GM12874 (cell line): ENCODE measurements at regions not wholly inside any gene's neighbourhood (a gene's known extent, or its start where the extent isn't known, plus 50 kb on each side); places are given as distances from the start of the nearest gene placed in this dataset.

Experiments used
- TF ChIP-seq, protein P1 (sequence below): IDR thresholded peaks from 2 replicates; pipeline ENCODE4 v1.5.1; 2011; ENCODE audit warnings: low read depth, mild to moderate bottlenecking, control low read depth, low read length, moderate library complexity; ENCODE audit not compliant: insufficient read depth

DNA sequence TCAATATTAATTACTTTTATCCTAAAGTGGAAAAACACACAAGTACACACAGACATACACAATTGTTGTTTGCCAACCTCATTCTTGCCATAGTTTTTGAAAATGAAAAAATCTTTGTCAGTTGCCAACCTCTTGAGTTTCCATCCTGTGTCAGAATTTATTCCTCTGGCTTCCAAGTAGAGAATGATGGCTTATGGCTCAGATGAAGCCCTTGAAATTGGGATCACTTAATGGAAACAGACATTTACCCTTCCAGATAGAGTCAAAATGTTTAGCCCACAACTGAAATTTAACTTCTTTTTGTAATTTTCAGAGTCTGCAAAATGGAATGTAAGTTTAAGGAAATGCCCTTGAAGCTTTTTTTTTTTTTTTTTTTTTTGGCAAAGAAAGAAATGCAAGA is 321.6 kb upstream of the TNP1 start:
- TF ChIP-seq, protein P1, sequence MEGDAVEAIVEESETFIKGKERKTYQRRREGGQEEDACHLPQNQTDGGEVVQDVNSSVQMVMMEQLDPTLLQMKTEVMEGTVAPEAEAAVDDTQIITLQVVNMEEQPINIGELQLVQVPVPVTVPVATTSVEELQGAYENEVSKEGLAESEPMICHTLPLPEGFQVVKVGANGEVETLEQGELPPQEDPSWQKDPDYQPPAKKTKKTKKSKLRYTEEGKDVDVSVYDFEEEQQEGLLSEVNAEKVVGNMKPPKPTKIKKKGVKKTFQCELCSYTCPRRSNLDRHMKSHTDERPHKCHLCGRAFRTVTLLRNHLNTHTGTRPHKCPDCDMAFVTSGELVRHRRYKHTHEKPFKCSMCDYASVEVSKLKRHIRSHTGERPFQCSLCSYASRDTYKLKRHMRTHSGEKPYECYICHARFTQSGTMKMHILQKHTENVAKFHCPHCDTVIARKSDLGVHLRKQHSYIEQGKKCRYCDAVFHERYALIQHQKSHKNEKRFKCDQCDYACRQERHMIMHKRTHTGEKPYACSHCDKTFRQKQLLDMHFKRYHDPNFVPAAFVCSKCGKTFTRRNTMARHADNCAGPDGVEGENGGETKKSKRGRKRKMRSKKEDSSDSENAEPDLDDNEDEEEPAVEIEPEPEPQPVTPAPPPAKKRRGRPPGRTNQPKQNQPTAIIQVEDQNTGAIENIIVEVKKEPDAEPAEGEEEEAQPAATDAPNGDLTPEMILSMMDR = no peak

DNA sequence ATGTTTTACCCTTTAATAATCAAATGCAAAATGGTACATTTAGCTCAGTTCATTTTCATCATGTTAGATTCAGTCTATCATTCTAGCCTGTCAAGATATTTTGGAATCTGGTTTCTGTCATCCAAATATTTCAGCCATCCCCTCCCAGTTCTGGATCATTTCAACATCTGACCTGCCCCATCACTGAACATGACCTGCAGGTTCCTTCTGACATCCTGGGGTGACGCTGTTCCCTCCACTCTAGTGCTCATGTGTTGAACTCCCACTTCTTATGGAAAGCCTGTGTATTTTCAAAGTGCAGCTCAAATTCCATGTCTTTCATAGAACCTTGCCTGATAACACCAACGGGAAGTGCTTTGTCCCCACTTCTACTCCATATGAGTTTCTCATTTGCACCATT is 320.0 kb upstream of the TNP1 start:
- TF ChIP-seq, protein P1 = no peak

DNA sequence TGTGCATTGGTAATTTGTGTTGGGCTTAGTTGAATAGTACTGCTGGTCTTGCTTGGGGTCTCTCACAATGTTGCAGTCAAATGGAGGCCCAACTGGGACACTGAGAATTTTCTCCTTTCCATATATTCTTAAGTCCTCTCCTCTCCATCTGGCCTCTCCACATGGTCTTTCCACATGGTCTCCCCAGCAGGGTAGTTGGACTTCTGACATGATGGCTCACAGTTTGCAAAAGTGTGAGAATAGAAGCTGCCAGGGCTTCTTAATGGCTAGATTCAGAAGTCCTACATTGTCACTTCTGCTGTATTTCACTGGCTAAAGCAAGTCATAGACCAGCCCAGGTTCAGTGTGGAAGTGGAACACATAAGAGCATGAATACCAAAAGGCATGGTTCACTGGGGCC is 318.5 kb upstream of the TNP1 start:
- TF ChIP-seq, protein P1 = no peak

DNA sequence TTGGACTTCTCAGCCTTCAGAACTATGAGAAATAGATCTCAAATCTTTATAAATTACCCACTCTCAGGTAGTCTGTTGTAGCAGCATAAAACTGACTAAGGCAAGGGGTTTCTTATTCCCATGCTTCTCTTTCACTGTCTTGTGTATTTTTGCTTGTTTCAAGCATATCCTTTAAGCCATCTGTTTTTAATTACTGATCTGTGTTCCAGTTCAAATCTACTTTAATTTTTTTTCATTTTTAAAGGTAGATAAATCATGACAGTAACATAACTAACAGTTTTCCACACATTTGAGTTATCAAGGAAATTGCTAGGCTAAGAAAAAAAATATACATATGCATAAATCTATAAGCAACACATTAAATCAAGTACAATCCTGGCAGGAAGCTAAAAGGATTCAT is 317.9 kb upstream of the TNP1 start:
- TF ChIP-seq, protein P1 = no peak

DNA sequence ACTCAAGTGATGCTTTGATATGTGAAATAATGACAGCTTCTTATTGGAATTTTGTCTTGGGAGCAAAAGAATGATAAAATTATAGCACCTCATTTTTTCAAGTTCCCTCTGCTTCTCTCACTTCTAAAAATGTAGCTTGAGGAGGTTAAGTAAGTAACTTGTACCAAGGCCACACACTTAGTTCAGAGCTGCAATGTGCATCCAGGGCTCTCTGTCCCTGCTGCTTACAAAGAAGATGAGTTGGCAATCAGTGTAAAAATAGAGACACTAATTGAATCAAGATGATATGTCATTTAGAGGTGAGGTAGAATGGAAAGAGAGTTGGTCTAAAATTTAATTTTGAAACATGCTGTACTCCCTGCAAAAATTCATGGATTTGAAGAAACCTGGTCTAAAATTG is 312.0 kb upstream of the TNP1 start:
- TF ChIP-seq, protein P1 = no peak

DNA sequence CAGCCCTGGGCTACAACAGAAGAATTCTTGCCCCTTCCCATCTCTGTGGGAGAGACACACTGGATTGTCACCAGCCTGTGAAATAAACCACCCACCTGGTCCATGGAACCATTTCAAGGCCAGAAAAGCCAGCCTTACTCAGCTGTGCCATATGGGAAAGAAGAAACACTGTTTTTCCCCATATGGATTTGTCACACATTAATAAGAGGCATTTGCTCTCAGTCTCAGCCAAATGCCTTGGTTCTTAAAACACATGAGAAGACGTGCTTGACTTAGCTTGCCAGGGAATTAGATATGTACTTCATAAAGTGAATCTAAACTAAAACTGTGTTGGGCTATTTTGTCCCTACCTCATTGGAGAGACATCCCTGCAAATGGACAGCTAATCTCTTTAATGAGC is 308.6 kb upstream of the TNP1 start:
- TF ChIP-seq, protein P1 = no peak

DNA sequence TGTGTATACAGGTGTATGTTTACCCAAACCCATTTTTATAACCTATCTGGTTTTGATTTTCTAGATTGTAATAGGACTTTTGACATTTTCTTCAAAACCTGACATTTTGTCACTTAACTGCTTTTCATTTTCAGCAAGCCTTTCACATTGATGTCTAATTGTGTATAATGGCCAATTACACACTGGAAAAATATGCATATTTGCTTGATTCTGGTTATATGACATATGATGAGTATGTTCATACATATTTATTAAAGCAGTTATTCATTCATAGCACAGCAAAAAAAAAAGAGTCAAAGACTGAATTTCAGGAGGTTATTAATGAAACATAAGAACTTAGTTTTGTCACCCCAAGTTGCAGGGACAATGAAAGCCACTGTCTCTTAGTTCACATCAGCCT is 307.7 kb upstream of the TNP1 start:
- TF ChIP-seq, protein P1 = no peak
